Neural progenitor cell (in vitro differentiated cells): ENCODE measurements at regions not wholly inside any gene's neighbourhood (a gene's known extent, or its start where the extent isn't known, plus 50 kb on each side); places are given as distances from the start of the nearest gene placed in this dataset.

ENCODE experiments used
- DNase-seq: peaks from one replicate; pipeline ENCODE4 v3.0.0-alpha.2; 2016; ENCODE audit warnings: low spot score
- H2AFZ ChIP-seq: fragments of 200-600 bp; sonication (generic); replicated peaks from 2 replicates; pipeline ENCODE4 v1.6.1; 2016; ENCODE audit warnings: antibody characterized with exemption
- H3F3A ChIP-seq: fragments of 200-600 bp; sonication (generic); 2 replicates; pipeline ENCODE4 v1.6.1; 2016; ENCODE audit warnings: antibody characterized with exemption, low read depth
- H3K27ac ChIP-seq: fragments of 200-600 bp; sonication (generic); 2 replicates; pipeline ENCODE4 v1.5.1; 2016; ENCODE audit warnings: mild to moderate bottlenecking
- H3K27me3 ChIP-seq: fragments of 200-600 bp; sonication (generic); 2 replicates; pipeline ENCODE4 v1.6.1; 2016; ENCODE audit warnings: mild to moderate bottlenecking, moderate library complexity
- H3K36me3 ChIP-seq: fragments of 200-600 bp; sonication (generic); 2 replicates; pipeline ENCODE4 v1.5.1; 2016
- H3K4me1 ChIP-seq: fragments of 200-600 bp; sonication (generic); 2 replicates; pipeline ENCODE4 v1.6.1; 2016; ENCODE audit warnings: mixed run types
- H3K4me2 ChIP-seq: fragments of 200-600 bp; sonication (generic); 2 replicates; pipeline ENCODE4 v1.6.1; 2016
- H3K4me3 ChIP-seq: fragments of 200-600 bp; sonication (generic); 2 replicates; pipeline ENCODE4 v1.5.1; 2016
- H3K79me2 ChIP-seq: fragments of 200-600 bp; sonication (generic); 2 replicates; pipeline ENCODE4 v1.6.1; 2016; ENCODE audit warnings: low read depth
- H3K9ac ChIP-seq: fragments of 200-600 bp; sonication (generic); 2 replicates; pipeline ENCODE4 v1.6.1; 2016
- H3K9me3 ChIP-seq: fragments of 200-600 bp; sonication (generic); 2 replicates; pipeline ENCODE4 v1.5.1; 2016; ENCODE audit warnings: low read depth
- H4K20me1 ChIP-seq: fragments of 200-600 bp; sonication (generic); 2 replicates; pipeline ENCODE4 v1.6.1; 2016; ENCODE audit warnings: low read depth
- H3K27ac Mint-ChIP-seq: 3 replicates; pipeline ENCODE4 v1.8.0; 2021; ENCODE audit warnings: mixed read lengths
- H3K27me3 Mint-ChIP-seq: 2 replicates; pipeline ENCODE4 v1.8.0; 2022; ENCODE audit warnings: low read depth, mild to moderate bottlenecking, inconsistent platforms, moderate library complexity, mixed read lengths; ENCODE audit not compliant: insufficient read depth
- H3K36me3 Mint-ChIP-seq: 3 replicates; pipeline ENCODE4 v1.8.0; 2021; ENCODE audit warnings: mixed read lengths
- H3K4me1 Mint-ChIP-seq: 3 replicates; pipeline ENCODE4 v1.8.0; 2021; ENCODE audit warnings: mixed read lengths
- H3K4me3 Mint-ChIP-seq: 3 replicates; pipeline ENCODE4 v1.8.0; 2021; ENCODE audit warnings: mild to moderate bottlenecking, moderate library complexity, mixed read lengths
- H3K9me3 Mint-ChIP-seq: 3 replicates; pipeline ENCODE4 v1.8.0; 2020; ENCODE audit warnings: mixed read lengths
- EZH2 ChIP-seq: fragments of 200-600 bp; sonication (generic); IDR thresholded peaks from 2 replicates; pipeline ENCODE4 v1.6.1; 2017; ENCODE audit warnings: antibody characterized with exemption, mild to moderate bottlenecking, moderate library complexity
- EZH2phosphoT487 ChIP-seq: fragments of 200-600 bp; sonication (generic); IDR thresholded peaks from 2 replicates; pipeline ENCODE4 v1.6.1; 2017; ENCODE audit warnings: antibody characterized with exemption
- TF ChIP-seq, protein P1 (sequence below): fragments of 200-600 bp; sonication (generic); IDR thresholded peaks from 2 replicates; pipeline ENCODE4 v1.5.1; 2017; ENCODE audit warnings: antibody characterized with exemption, mild to moderate bottlenecking

DNA sequence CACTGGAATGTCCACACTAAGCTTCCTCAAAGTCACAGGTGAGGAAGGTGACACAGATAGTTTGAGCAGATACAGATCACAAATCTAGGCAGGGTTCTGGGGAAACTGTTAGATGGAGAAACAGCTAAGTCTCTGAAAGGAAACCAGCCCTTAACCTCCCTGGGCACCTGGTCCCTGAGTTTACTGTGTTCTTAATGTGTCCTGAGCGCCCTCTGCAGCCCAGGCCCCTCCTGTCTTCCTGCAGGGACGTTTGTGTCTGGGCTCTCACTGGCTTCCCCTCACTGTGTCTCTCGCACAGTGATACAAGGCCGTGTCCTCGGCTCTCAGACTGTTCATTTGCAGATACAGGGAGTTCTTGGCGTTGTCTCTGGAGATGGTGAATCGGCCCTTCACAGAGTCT lies 684.3 kb downstream of the TMEM121 start:
- H2AFZ ChIP-seq, result no peak overlapping the region
- no peak for DNase-seq
- no peaks in the 10 kb centered on the region for H3K36me3 Mint-ChIP-seq
- no peak overlapping the region for H3K27ac Mint-ChIP-seq
- no peak overlapping the region for H3K27ac ChIP-seq
- no peaks in the 10 kb centered on the region for H3K27me3 ChIP-seq
- no peak overlapping the region for H3K4me3 Mint-ChIP-seq
- no peaks in the 10 kb centered on the region for H3K36me3 ChIP-seq
- no peak overlapping the region for H3K4me2 ChIP-seq
- peaks cover 4% of the 10 kb centered on the region for H3K9me3 ChIP-seq
- peaks cover 11% of the 10 kb centered on the region for H3K27me3 Mint-ChIP-seq
- peaks cover 68% of the 10 kb centered on the region for H3K9me3 Mint-ChIP-seq
- no peaks in the 10 kb centered on the region for H4K20me1 ChIP-seq
- H3K4me1 Mint-ChIP-seq, result no peaks in the 10 kb centered on the region
- no peak overlapping the region for H3K9ac ChIP-seq
- H3F3A ChIP-seq, result no peaks in the 10 kb centered on the region
- H3K79me2 ChIP-seq, result no peaks in the 10 kb centered on the region
- H3K4me3 ChIP-seq, result no peak overlapping the region
- no peak for TF ChIP-seq EZH2phosphoT487
- TF ChIP-seq, protein P1, sequence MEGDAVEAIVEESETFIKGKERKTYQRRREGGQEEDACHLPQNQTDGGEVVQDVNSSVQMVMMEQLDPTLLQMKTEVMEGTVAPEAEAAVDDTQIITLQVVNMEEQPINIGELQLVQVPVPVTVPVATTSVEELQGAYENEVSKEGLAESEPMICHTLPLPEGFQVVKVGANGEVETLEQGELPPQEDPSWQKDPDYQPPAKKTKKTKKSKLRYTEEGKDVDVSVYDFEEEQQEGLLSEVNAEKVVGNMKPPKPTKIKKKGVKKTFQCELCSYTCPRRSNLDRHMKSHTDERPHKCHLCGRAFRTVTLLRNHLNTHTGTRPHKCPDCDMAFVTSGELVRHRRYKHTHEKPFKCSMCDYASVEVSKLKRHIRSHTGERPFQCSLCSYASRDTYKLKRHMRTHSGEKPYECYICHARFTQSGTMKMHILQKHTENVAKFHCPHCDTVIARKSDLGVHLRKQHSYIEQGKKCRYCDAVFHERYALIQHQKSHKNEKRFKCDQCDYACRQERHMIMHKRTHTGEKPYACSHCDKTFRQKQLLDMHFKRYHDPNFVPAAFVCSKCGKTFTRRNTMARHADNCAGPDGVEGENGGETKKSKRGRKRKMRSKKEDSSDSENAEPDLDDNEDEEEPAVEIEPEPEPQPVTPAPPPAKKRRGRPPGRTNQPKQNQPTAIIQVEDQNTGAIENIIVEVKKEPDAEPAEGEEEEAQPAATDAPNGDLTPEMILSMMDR, result no peak
- no peak for TF ChIP-seq EZH2
- H3K4me1 ChIP-seq, result no peaks in the 10 kb centered on the region

DNA sequence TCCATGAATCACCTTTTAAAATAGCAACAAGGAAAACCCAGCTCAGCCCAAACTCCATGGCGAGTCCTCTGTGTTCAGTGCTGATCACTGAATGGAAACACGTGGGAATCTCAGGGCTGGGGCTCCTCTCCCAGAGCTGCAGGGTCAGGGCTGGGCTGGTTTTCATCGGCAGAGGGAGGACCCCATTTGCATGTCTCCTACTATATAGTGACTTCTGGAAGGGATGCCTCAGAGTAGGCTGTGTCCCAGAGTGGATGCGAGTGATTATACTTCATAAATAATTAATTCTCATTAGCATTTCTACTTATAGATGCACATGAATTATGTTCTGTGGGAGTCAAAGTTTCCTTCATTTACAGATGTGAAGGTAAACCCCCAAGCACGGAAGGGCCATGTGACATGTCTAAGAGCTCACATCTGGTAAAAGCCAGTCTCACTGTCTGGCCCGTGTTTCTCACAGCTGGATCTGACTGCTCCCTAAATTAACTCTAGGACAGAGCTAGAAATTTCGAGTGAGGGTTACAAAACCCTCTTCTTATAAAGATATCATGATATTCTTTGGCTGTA lies 685.0 kb downstream of the TMEM121 start:
- no peaks in the 10 kb centered on the region for H3F3A ChIP-seq
- H3K27me3 Mint-ChIP-seq, result peaks cover 11% of the 10 kb centered on the region
- no peak for DNase-seq
- no peaks in the 10 kb centered on the region for H3K36me3 Mint-ChIP-seq
- H3K4me3 Mint-ChIP-seq, result no peak overlapping the region
- no peaks in the 10 kb centered on the region for H3K27me3 ChIP-seq
- H4K20me1 ChIP-seq, result no peaks in the 10 kb centered on the region
- no peak overlapping the region for H3K27ac ChIP-seq
- H3K4me3 ChIP-seq, result no peak overlapping the region
- peaks cover 6% of the 10 kb centered on the region for H3K9me3 ChIP-seq
- H3K27ac Mint-ChIP-seq, result no peak overlapping the region
- no peak overlapping the region for H2AFZ ChIP-seq
- TF ChIP-seq, protein P1, result no peak
- TF ChIP-seq EZH2, result no peak
- TF ChIP-seq EZH2phosphoT487, result no peak
- H3K36me3 ChIP-seq, result no peaks in the 10 kb centered on the region
- H3K9me3 Mint-ChIP-seq, result peaks cover 70% of the 10 kb centered on the region
- H3K4me1 ChIP-seq, result no peaks in the 10 kb centered on the region
- H3K79me2 ChIP-seq, result no peaks in the 10 kb centered on the region
- H3K4me1 Mint-ChIP-seq, result no peaks in the 10 kb centered on the region
- no peak overlapping the region for H3K4me2 ChIP-seq
- H3K9ac ChIP-seq, result no peak overlapping the region

DNA sequence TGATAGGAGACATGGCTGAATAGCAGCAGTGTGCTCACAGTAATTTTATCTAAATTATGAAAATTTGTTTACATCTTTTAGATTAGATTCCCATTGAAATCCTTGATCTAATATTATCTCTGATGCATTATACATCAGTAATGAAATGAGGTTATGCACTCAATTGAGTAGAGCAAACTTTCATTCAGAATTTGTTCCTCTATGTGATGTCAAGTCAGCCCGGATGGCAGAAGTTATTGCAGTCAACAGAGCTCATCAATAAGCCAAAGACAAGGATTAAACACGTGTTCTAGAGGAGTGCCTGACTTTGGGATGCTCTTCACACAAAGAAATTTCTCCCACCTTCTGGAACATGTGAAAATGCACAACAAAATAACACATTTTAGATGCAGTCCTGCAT lies 688.8 kb downstream of the TMEM121 start:
- H3K27ac ChIP-seq, result no peak overlapping the region
- peaks cover 6% of the 10 kb centered on the region for H3K9me3 ChIP-seq
- peaks cover 61% of the 10 kb centered on the region for H3K9me3 Mint-ChIP-seq

More for the DNA sequence above, 688.8 kb downstream of the TMEM121 start:
- Histone ChIP-seq H3K4me1 (no peaks in the 10 kb centered on the region), H3K79me2 (no peaks in the 10 kb centered on the region), H3K4me2 (no peak overlapping the region), H3K27me3 (no peaks in the 10 kb centered on the region), H2AFZ (no peak overlapping the region), H3K36me3 (no peaks in the 10 kb centered on the region), H3K4me3 (no peak overlapping the region), H3K9ac (no peak overlapping the region), H4K20me1 (no peaks in the 10 kb centered on the region), H3F3A (no peaks in the 10 kb centered on the region)
- Mint-ChIP-seq H3K27me3 (peaks cover 1% of the 10 kb centered on the region), H3K4me3 (no peak overlapping the region), H3K27ac (no peak overlapping the region), H3K4me1 (no peaks in the 10 kb centered on the region), H3K36me3 (no peaks in the 10 kb centered on the region)
- TF ChIP-seq EZH2, result no peak
- TF ChIP-seq, protein P1, result no peak
- no peak for TF ChIP-seq EZH2phosphoT487
- no peak for DNase-seq
